CD4-positive, alpha-beta T cell treated with Interleukin-15 for 4 hours (primary cell): ENCODE measurements at regions not wholly inside any gene's neighbourhood (a gene's known extent, or its start where the extent isn't known, plus 50 kb on each side); places are given as distances from the start of the nearest gene placed in this dataset.
"Not testable (repeated sequence)": the region's sequence is repeated elsewhere in the genome, so short reads cannot be mapped to it uniquely, and the experiment has no call there.

Source experiments
- DNase-seq: peaks from one replicate; pipeline ENCODE4 v3.0.0-alpha.2; 2020; ENCODE audit warnings: low spot score

- DNase-seq, result no peak
Observed at GRCh38 chrX:11836284-11836683, 78.2 kb downstream of the MSL3 start.

GRCh38 chrX:11837437-11837836 lies 79.4 kb downstream of the MSL3 start:
- DNase-seq, result no peak

GRCh38 chrX:11864171-11864570 lies 106.1 kb downstream of the MSL3 start:
- DNase-seq, result no peak

DNA sequence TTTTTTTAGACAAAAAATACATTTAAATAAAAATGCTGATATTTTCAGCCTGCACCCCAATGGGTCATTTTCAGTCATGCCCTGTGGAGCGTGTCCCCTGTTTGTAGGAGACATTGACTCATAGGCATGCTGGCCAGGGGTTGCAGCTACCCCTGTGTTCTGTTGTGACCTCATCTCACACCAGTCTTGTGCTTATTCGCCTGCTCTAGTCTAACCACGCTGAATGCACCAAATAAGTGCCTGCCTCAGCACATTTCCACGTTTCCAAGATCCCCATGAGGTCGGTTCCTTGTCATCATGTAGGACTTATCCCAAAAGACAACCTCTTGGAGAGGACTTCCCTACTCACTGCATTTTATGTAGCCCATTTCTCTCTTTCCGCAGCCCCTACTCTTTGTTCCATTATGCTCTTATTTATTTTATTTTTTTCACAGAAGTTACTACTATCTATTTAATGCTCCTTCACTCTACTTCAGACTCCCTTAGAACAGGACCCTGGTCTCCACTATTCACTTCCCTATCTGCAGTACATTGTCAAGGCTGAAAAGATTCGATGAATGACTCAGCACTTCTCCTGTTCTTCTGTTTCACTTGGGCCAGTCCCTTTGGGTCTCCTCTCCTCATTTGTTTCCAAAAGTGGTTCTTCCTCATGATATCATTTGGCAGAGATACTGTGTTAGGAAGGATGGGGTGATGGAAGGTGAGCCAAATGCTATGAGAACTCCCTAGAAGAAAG lies 109.7 kb downstream of the MSL3 start:
- DNase-seq, result no peak

GRCh38 chrX:11870789-11871188 lies 112.8 kb downstream of the MSL3 start:
- DNase-seq, result no peak

DNA sequence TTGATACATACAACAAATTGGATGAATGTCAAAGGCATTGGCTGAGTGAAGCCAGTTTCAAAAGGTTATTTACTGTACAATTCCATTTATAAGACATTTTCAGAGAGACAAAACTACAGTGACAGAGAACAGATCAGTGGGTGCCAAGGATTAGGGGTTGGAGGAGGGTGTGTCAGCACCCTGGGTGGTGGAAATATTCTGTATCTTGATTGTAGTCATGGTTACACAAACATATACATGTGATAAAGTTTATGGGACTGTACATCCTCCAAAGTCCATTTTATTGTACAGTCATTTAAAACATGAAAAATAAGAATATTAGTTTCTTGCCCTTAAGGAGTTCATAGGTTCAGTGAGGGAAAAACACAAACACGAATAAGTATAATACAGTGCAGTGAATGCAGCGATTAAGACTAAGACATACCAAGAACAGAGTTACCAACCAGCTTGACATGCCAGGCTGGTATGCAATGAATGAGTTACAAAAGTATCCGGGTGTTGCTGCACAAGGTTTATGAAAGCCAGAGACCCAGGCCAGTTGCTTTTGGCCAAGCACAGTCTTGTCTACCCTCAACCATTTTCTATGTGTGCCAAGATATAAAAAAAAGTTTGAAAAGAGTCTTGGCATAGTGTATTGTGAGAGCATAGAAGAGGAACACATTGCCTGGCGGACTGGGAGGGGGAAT lies 123.6 kb downstream of the MSL3 start:
- no peak for DNase-seq

GRCh38 chrX:11886745-11887144 lies 128.7 kb downstream of the MSL3 start:
- DNase-seq, result no peak

- DNase-seq, result no peak
Observed at GRCh38 chrX:11887175-11887574, 129.1 kb downstream of the MSL3 start.

DNA sequence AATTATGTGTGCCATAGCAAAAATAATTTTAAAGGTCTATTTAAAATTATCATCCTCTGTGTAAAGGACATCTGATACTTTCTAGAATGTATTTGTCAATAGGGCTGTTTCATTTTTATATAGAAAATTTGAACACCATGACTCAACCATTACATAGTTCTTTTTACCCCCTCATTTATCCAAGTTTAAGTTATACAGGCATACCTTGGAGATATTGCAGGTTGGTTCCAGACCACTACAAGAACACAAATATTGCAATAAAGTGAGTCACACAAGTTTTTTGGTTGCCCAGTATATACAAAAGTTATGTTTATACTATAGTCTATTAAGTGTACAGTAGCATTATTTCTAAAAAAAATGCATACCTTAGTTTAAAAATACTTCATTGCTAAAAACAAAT lies 130.4 kb downstream of the MSL3 start:
- no peak for DNase-seq

- no peak for DNase-seq
Observed at GRCh38 chrX:11889791-11890190, 131.8 kb downstream of the MSL3 start.

GRCh38 chrX:11890836-11891514 lies 132.9 kb downstream of the MSL3 start:
- DNase-seq, result no peak

DNA sequence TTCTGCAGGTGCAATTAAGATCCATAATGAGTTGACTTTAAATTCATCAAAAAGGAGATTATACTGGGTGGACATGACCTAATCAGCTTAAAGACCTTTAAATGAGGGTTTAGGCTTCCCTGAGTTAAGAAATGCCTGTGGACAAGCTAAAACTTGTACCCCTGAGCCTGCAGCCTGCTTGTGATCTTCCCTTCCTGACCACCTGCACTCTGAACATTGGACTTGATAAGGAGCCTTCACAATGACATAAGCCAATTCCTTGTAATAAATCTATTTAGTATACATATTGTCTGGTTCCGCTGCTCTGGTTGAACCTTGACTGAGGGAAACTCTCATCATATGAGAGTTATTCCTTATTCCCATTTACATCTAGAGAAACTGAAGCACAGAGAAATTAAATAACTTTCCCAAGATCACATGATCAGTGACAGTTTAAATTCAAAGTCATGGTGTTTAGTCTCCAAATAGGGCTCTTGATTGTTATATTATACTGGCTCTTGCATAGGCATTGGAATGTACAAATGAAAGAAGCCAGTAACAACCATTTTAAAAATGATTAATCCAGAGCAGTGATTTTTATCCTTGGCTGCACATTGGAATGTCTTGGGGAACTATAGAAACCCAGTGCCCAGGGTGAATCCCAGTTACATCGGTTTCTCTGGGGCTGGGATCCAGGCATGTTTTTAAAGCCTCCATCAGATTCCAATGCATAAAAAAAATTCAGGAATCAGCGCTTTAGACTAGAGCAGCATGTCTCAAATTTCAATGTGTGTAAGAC lies 136.1 kb downstream of the MSL3 start:
- no peak for DNase-seq

- DNase-seq, result no peak
Observed at GRCh38 chrX:11899091-11899490, 141.1 kb downstream of the MSL3 start.

- not testable (repeated sequence) for DNase-seq
Observed at GRCh38 chrX:11905933-11906332, 147.9 kb downstream of the MSL3 start.

DNA sequence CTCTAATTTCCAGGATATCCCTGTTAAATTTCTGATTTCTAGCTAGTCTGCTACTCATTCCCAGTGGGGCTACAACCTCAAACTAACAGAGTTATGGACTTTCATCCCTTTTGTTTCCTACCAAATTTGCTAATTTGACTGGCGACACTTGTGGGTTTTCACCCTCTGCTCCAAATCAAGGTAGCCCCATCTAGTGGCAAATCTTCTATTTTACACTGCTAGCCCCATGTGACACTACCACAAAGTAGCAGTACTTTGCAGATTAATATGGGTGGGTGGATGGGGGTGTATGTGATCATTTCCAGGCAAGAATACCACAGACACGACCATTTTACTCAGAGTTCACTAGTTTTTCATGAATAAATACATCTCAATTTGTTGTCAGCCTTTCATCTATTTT lies 150.3 kb downstream of the MSL3 start:
- DNase-seq, result peak; percentile 2

GRCh38 chrX:11913001-11913400 lies 155.0 kb downstream of the MSL3 start:
- DNase-seq, result no peak

DNA sequence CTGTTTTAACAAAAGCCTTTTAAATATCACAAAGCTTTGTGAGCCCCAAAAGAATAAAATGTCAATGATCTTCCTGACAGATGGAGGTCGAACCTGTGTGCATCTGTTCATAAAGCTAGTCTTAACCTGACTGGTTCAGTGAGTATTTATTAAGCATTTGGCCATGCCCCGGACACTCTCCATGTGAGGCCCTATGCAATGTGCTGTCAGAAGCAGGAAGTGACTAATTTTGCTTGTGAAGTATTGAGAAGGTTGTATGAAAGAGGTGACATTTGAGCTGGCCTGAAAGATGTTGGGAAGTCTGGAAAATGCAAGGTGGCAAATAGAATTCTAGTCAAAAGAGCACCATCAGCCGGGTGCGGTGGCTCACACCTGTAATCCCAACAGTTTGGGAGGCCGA lies 171.4 kb downstream of the MSL3 start:
- DNase-seq, result no peak

DNA sequence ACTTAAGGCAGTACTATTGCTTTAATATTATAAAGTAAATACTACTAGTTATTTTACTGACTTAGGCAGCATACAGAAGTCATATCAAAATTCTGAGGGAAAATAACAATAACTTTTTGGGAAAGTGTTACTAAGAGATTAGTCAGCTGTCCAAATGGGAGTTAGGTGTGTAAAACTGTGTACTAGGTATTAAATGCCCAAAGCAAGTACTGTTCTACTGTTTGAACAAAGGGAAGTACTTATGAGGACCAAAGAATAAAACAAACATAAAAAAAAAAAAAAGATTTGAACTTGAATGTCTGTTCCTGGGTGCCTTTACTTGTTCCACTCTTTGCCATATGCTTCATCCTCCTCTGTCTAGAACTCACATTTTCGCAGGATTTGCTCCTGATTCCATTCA lies 174.4 kb downstream of the MSL3 start:
- DNase-seq, result no peak

GRCh38 chrX:11934089-11934488 lies 176.1 kb downstream of the MSL3 start:
- no peak for DNase-seq

- DNase-seq, result no peak
Observed at GRCh38 chrX:11941571-11941970, 183.5 kb downstream of the MSL3 start.

DNA sequence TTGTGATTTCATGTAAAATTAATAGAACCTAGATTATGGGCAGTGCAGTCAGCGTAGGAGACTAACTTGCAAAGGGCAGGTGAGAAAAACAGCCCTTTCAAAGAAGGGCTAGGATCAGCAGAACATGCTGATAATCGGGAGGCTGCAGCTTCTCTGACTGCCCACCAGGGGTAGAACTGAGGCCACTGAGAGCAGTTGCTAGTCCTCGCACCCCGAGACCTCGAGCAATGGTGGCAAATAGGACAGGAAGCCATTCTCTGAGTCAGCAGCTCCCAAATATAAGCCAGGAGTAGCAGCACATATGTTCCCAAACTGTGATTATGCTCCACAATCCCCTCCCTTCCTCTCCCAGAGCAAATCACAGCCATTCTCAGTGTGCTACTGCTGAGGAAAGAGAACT lies 186.5 kb downstream of the MSL3 start:
- no peak for DNase-seq

- DNase-seq, result no peak
Observed at GRCh38 chrX:11949291-11949690, 189.0 kb upstream of the FRMPD4 start.
